K562 (cell line): ENCODE measurements at regions not wholly inside any gene's neighbourhood (a gene's known extent, or its start where the extent isn't known, plus 50 kb on each side); places are given as distances from the start of the nearest gene placed in this dataset.
"Not testable (repeated sequence)": the region's sequence is repeated elsewhere in the genome, so short reads cannot be mapped to it uniquely, and the experiment has no call there.

ENCODE experiments used
- ATAC-seq: fragments of 200-7000 bp; cut with Tn5 transposase; 3 replicates; pipeline ENCODE4 v1.9.1; 2020; ENCODE audit warnings: moderate library complexity
- BruUV-seq: library from RNA; stranded (reverse); fragments of 400-500 nt; replicated peaks from 2 replicates; lab custom pipeline; 2021; lab: Mats Ljungman, UMichigan
- CTCF ChIA-PET: fragments of 300-600 bp; formaldehyde crosslinking; extraction: SDS; loops from one replicate; lab custom pipeline; 2021; ENCODE audit warnings: low intra/inter-chr PET ratio; lab: Yijun Ruan, JAX
- POLR2A ChIA-PET: fragments of 300-600, 350-650 bp; sonication (Branson Sonifier 250); formaldehyde crosslinking; extraction: SDS; loops from one replicate; lab custom pipeline; 2021; ENCODE audit warnings: antibody characterized with exemption, inconsistent platforms; lab: Yijun Ruan, JAX
- DNase-seq, 4 experiments: peaks; one replicate each; pipeline versions ENCODE4 v3.0.0 to v3.0.0-alpha.2; 2011 to 2018; ENCODE audit warnings: low spot score in 3 of 4, mixed read lengths in 3 of 4; ENCODE audit errors: extremely low read depth in 1 of 4
- FAIRE-seq: peaks from 2 replicates; lab custom pipeline; 2011; peaks lifted over from hg19 to GRCh38; lab: Jason Lieb, UNC
- H2AFZ ChIP-seq: 2 replicates; pipeline ENCODE4 v1.6.0; 2011; ENCODE audit warnings: low read depth, low read length, control low read depth, inconsistent platforms
- H3K27ac ChIP-seq: fragments of 200-600 bp; 3 replicates; pipeline ENCODE4 v1.8.0; 2011; ENCODE audit warnings: low read depth, mild to moderate bottlenecking, control low read depth, inconsistent platforms, low read length, moderate library complexity, mixed read lengths; ENCODE audit errors: extremely low read depth
- H3K27me3 ChIP-seq, 2 experiments: fragments of 300-600 bp in 1 of 2; 2 replicates in 1 of 2; 3 replicates in 1 of 2; pipeline versions ENCODE4 v1.6.0 to v1.8.0; 2011; ENCODE audit warnings: inconsistent platforms in 2 of 2, low read length in 2 of 2, mild to moderate bottlenecking in 1 of 2, mixed read lengths in 1 of 2, moderate library complexity in 1 of 2; ENCODE audit not compliant: control insufficient read depth in 2 of 2, insufficient read depth in 2 of 2
- H3K36me3 ChIP-seq: fragments of 300-600 bp; 3 replicates; pipeline ENCODE4 v1.8.0; 2011; ENCODE audit warnings: mild to moderate bottlenecking, low read length, inconsistent platforms; ENCODE audit not compliant: control insufficient read depth, insufficient read depth
- H3K4me1 ChIP-seq, 2 experiments: fragments of 200-600 bp in 1 of 2; replicated peaks in 1 of 2; 2 replicates in 1 of 2; 3 replicates in 1 of 2; pipeline versions ENCODE4 v1.5.1 to v1.8.0; 2011; ENCODE audit warnings: inconsistent platforms in 2 of 2, low read length in 2 of 2, mild to moderate bottlenecking in 1 of 2, mixed read lengths in 1 of 2, moderate library complexity in 1 of 2; ENCODE audit not compliant: control insufficient read depth in 2 of 2, insufficient read depth in 2 of 2
- H3K4me2 ChIP-seq: 2 replicates; pipeline ENCODE4 v1.6.1; 2011; ENCODE audit warnings: low read length, control low read depth, inconsistent platforms, mixed read lengths; ENCODE audit not compliant: insufficient read depth
- H3K4me3 ChIP-seq: fragments of 200-600 bp; sonication (generic), shearing (Covaris generic); 2 replicates; pipeline ENCODE4 v1.5.1; 2016; ENCODE audit warnings: control low read depth, inconsistent platforms
- H3K79me2 ChIP-seq: fragments of 200-600 bp; 3 replicates; pipeline ENCODE4 v1.8.0; 2011; ENCODE audit warnings: low read length, inconsistent platforms; ENCODE audit not compliant: control insufficient read depth, insufficient read depth
- H3K9ac ChIP-seq, 2 experiments: 2 replicates each; pipeline versions ENCODE4 v1.6.0 to v1.6.1; 2011; ENCODE audit warnings: low read depth in 2 of 2, low read length in 2 of 2, control low read depth in 1 of 2, inconsistent platforms in 1 of 2, mild to moderate bottlenecking in 1 of 2, mixed read lengths in 1 of 2; ENCODE audit not compliant: insufficient read depth in 1 of 2
- H3K9me1 ChIP-seq: one replicate; pipeline ENCODE4 v1.6.0; 2011; ENCODE audit warnings: inconsistent platforms, mild to moderate bottlenecking, low read length, moderate library complexity; ENCODE audit not compliant: control insufficient read depth, insufficient read depth
- H3K9me3 ChIP-seq: replicated peaks from 2 replicates; pipeline ENCODE4 v1.5.1; 2011; ENCODE audit warnings: low read depth, low read length, inconsistent platforms; ENCODE audit not compliant: control insufficient read depth, insufficient read depth
- H4K20me1 ChIP-seq: replicated peaks from 2 replicates; pipeline ENCODE4 v1.6.1; 2011; ENCODE audit warnings: low read length, inconsistent platforms, mixed read lengths; ENCODE audit not compliant: control insufficient read depth, insufficient read depth
- CTCF ChIP-seq, 3 experiments: IDR thresholded peaks in 2 of 3; conservative IDR thresholded peaks in 1 of 3; 2 replicates each; pipeline ENCODE4 v1.5.1; 2011 to 2012; ENCODE audit warnings: low read length in 3 of 3, mild to moderate bottlenecking in 3 of 3, control low read depth in 2 of 3, improper control_type of control experiment in 1 of 3, inconsistent platforms in 1 of 3, low read depth in 1 of 3, mixed read lengths in 1 of 3, moderate library complexity in 1 of 3; ENCODE audit not compliant: insufficient read depth in 2 of 3
- WGBS: fragments of 100-300 bp; shearing (Covaris generic); methylation state at CpG from one replicate; pipeline ENCODE4 v1.1.6; 2016; ENCODE audit warnings: low coverage, mixed read lengths; ENCODE audit not compliant: insufficient coverage; ENCODE audit errors: missing lambda C conversion rate; 5-methylcytosine and 5-hydroxymethylcytosine counted together
- in situ Hi-C: fragments of 300-500 bp; cut with MboI; formaldehyde crosslinking; loops from 4 replicates; pipeline ENCODE4 v1.15.0; 2018; ENCODE audit warnings: inconsistent platforms, mixed read lengths
- intact Hi-C: fragments of 100-400 bp; cut with micrococcal nuclease; formaldehyde crosslinking; loops from 2 replicates; pipeline ENCODE4 v1.14.2; 2022

GRCh38 chr1:144045751-144046546 is 74.2 kb upstream of the FAM72C start:
- H3K4me3 ChIP-seq, H3K4me1 ChIP-seq, H3K4me2 ChIP-seq, H2AFZ ChIP-seq, H3K9ac ChIP-seq, in situ Hi-C loops, H3K27ac ChIP-seq, BruUV-seq, H3K27me3 ChIP-seq, CTCF ChIA-PET, H3K9me3 ChIP-seq, intact Hi-C loops, H3K36me3 ChIP-seq, H3K9me1 ChIP-seq, POLR2A ChIA-PET: not testable (repeated sequence)
- ATAC-seq, result peak; percentile 80
- peak in 1 of 4 experiments; percentile 41 for DNase-seq
- 44% methylated on average over 4 of the region's 13 CpGs for whole genome bisulfite sequencing
- peak in 1 of 3 experiments; percentile 7; a peak in 1 of 6 replicates for TF ChIP-seq CTCF (IDR thresholded peaks at IDR 0.05 in 2 of 3, conservative IDR thresholded peaks at IDR 0.05 in 1 of 3; ENCODE audit: insufficient read depth in 2 of 3, low read depth in 1 of 3, low read length in 3 of 3)
- TF ChIP-seq, all 486 proteins: peak for 1; not testable (repeated sequence) for 485
- FAIRE-seq, H3K79me2 ChIP-seq, H4K20me1 ChIP-seq: not testable (repeated sequence)

- H4K20me1 ChIP-seq, CTCF ChIA-PET, H2AFZ ChIP-seq, H3K79me2 ChIP-seq, H3K27me3 ChIP-seq, H3K4me3 ChIP-seq, FAIRE-seq, in situ Hi-C loops, H3K4me2 ChIP-seq, H3K4me1 ChIP-seq, BruUV-seq, intact Hi-C loops, POLR2A ChIA-PET, H3K9me3 ChIP-seq, H3K27ac ChIP-seq, DNase-seq, H3K36me3 ChIP-seq, H3K9ac ChIP-seq, H3K9me1 ChIP-seq: not testable (repeated sequence)
- no CpG with 5 or more reads among the region's 1 CpG for WGBS
- peak; percentile 41 for ATAC-seq
These were observed 70.5 kb upstream of the FAM72C start for GRCh38 chr1:144042251-144042650.

DNA sequence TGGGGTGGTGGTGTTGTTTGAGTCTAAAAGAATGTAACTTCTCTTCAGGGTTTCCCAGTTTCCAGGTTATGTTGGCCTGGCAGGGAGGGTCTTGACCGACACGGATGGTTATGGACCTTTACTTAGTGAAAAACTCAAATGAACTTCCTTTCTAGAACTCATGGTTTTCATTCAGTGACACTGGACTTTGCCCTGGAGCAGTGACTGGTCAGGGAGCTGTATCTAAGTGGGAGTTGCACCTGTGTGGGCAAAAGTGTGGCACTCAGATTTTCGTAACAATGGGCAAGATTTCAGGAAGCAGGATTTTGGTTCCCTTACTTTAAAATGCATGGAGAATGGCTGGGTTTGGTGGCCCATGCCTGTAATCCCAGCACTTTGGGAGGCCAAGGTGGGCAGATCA is 68.5 kb upstream of the FAM72C start:
- H3K9me3 ChIP-seq, intact Hi-C loops, H3K4me3 ChIP-seq, H3K9ac ChIP-seq, H3K9me1 ChIP-seq, CTCF ChIA-PET, POLR2A ChIA-PET, H3K36me3 ChIP-seq, H3K79me2 ChIP-seq, ATAC-seq, H3K27ac ChIP-seq, H4K20me1 ChIP-seq, FAIRE-seq, H2AFZ ChIP-seq, H3K4me1 ChIP-seq, H3K4me2 ChIP-seq, H3K27me3 ChIP-seq, BruUV-seq, in situ Hi-C loops, DNase-seq: not testable (repeated sequence)
- no CpG with 5 or more reads among the region's 3 CpGs for WGBS
